LNCaP clone FGC (cell line): ENCODE measurements at regions not wholly inside any gene's neighbourhood (a gene's known extent, or its start where the extent isn't known, plus 50 kb on each side); places are given as distances from the start of the nearest gene placed in this dataset.
A peak's percentile ranks its signal among the peaks of the same experiment; 100 is the strongest.

ENCODE experiments used
- DNase-seq: peaks from one replicate; pipeline ENCODE4 v3.0.0-alpha.2; 2011; ENCODE audit warnings: low read depth
- H3K4me3 ChIP-seq: 2 replicates; pipeline ENCODE4 v1.5.1; 2011; ENCODE audit warnings: mild to moderate bottlenecking, low read depth, low read length, control low read depth
- CTCF ChIP-seq: IDR thresholded peaks from 2 replicates; pipeline ENCODE4 v1.5.1; 2012; ENCODE audit warnings: mild to moderate bottlenecking; ENCODE audit not compliant: control insufficient read depth, insufficient read depth; ENCODE audit errors: extremely low read depth

GRCh38 chr1:219279017-219279770 is 105.5 kb downstream of the LYPLAL1 start:
- peak; percentile 99 for DNase-seq
- H3K4me3 ChIP-seq = no peak overlapping the region
- no peak for TF ChIP-seq CTCF

- no peak for DNase-seq
- TF ChIP-seq CTCF = no peak
These were observed 104.6 kb downstream of the LYPLAL1 start for GRCh38 chr1:219278288-219278687.

GRCh38 chr1:219277304-219278105 is 103.8 kb downstream of the LYPLAL1 start:
- TF ChIP-seq CTCF = no peak
- no peak for DNase-seq
- H3K4me3 ChIP-seq = no peak overlapping the region

More at GRCh38 chr1:219278288-219278687, 104.6 kb downstream of the LYPLAL1 start:
- no peak overlapping the region for H3K4me3 ChIP-seq

- no peak for DNase-seq
- no peak for TF ChIP-seq CTCF
- no peak overlapping the region for H3K4me3 ChIP-seq
These were observed 102.5 kb downstream of the LYPLAL1 start for GRCh38 chr1:219276049-219276738.

- no peak overlapping the region for H3K4me3 ChIP-seq
- no peak for TF ChIP-seq CTCF
- no peak for DNase-seq
These were observed 99.5 kb downstream of the LYPLAL1 start for GRCh38 chr1:219273088-219273686.

- no peak for TF ChIP-seq CTCF
- no peak for DNase-seq
- H3K4me3 ChIP-seq = no peak overlapping the region
These were observed 98.3 kb downstream of the LYPLAL1 start for GRCh38 chr1:219271818-219272535.
